H1 (cell line): ENCODE measurements at regions not wholly inside any gene's neighbourhood (a gene's known extent, or its start where the extent isn't known, plus 50 kb on each side); places are given as distances from the start of the nearest gene placed in this dataset.

Experiments used
- CTCF ChIA-PET: fragments of 300-600 bp; sonication (Branson Sonifier 250); formaldehyde crosslinking; loops from one replicate; lab custom pipeline; 2021; ENCODE audit not compliant: partially characterized antibody; lab: Charles Lee
- POLR2A ChIA-PET: fragments of 300-600 bp; sonication (Branson Sonifier 250); formaldehyde crosslinking; loops from one replicate; lab custom pipeline; 2021; ENCODE audit warnings: inconsistent platforms; ENCODE audit not compliant: partially characterized antibody; lab: Charles Lee
- DNase-seq, 2 experiments: peaks; one replicate each; pipeline versions ENCODE4 v3.0.0 to v3.0.0-alpha.2; 2010 to 2022; ENCODE audit warnings: low spot score in 2 of 2, low read depth in 1 of 2, mixed read lengths in 1 of 2
- FAIRE-seq: peaks from 2 replicates; lab custom pipeline; 2011; peaks lifted over from hg19 to GRCh38; lab: Jason Lieb, UNC
- H2AFZ ChIP-seq: 2 replicates; pipeline ENCODE4 v1.8.1; 2012; ENCODE audit warnings: low read length, inconsistent platforms
- H2AK5ac ChIP-seq: 2 replicates; pipeline ENCODE4 v1.6.1; 2013; ENCODE audit warnings: low read depth, low read length
- H2BK120ac ChIP-seq: replicated peaks from 2 replicates; pipeline ENCODE3; 2013; ENCODE audit warnings: low read depth, low read length, inconsistent platforms
- H2BK12ac ChIP-seq: 2 replicates; pipeline ENCODE4 v1.6.1; 2013; ENCODE audit warnings: low read depth, low read length
- H2BK15ac ChIP-seq: 2 replicates; pipeline ENCODE4 v1.6.1; 2013; ENCODE audit warnings: low read length
- H2BK20ac ChIP-seq: 2 replicates; pipeline ENCODE4 v1.6.1; 2013; ENCODE audit warnings: low read length
- H2BK5ac ChIP-seq: 2 replicates; pipeline ENCODE4 v1.6.1; 2013; ENCODE audit warnings: low read depth, low read length
- H3K14ac ChIP-seq: 2 replicates; pipeline ENCODE4 v1.6.1; 2013; ENCODE audit warnings: inconsistent platforms; ENCODE audit not compliant: insufficient read length
- H3K18ac ChIP-seq: 2 replicates; pipeline ENCODE4 v1.6.1; 2013; ENCODE audit warnings: low read length; ENCODE audit errors: extremely low read depth
- H3K23ac ChIP-seq: 2 replicates; pipeline ENCODE4 v1.6.1; 2013; ENCODE audit warnings: inconsistent platforms; ENCODE audit not compliant: insufficient read length
- H3K23me2 ChIP-seq: 2 replicates; pipeline ENCODE4 v1.6.1; 2013; ENCODE audit warnings: low read depth, low read length
- H3K27ac ChIP-seq: 2 replicates; pipeline ENCODE4 v1.6.1; 2011; ENCODE audit warnings: low read depth, low read length, inconsistent platforms
- H3K27me3 ChIP-seq, 4 experiments: replicated peaks in 1 of 4; 1 replicate in 1 of 4; 2 replicates in 3 of 4; pipeline versions ENCODE4 v1.6.1 to v1.8.1; 2011 to 2013; ENCODE audit warnings: low read length in 3 of 4, mild to moderate bottlenecking in 3 of 4, inconsistent platforms in 2 of 4, mixed read lengths in 2 of 4, moderate library complexity in 1 of 4; ENCODE audit not compliant: control insufficient read depth in 3 of 4, insufficient read depth in 3 of 4; ENCODE audit errors: extremely low read depth in 1 of 4
- H3K36me3 ChIP-seq, 4 experiments: 2 replicates each; pipeline versions ENCODE4 v1.6.1 to v1.8.1; 2011 to 2013; ENCODE audit warnings: mild to moderate bottlenecking in 4 of 4, low read length in 3 of 4, moderate library complexity in 2 of 4, control low read depth in 1 of 4, inconsistent platforms in 1 of 4; ENCODE audit not compliant: insufficient read depth in 4 of 4, control insufficient read depth in 2 of 4
- H3K4ac ChIP-seq: replicated peaks from 2 replicates; pipeline ENCODE3; 2013; ENCODE audit warnings: low read length, low read depth, mixed read lengths, inconsistent platforms; ENCODE audit not compliant: insufficient read length
- H3K4me1 ChIP-seq, 4 experiments: replicated peaks in 1 of 4; 1 replicate in 1 of 4; 2 replicates in 3 of 4; pipeline versions ENCODE4 v1.6.1 to v1.8.1; 2011 to 2013; ENCODE audit warnings: low read length in 3 of 4, inconsistent platforms in 2 of 4, mixed read lengths in 1 of 4; ENCODE audit not compliant: insufficient read depth in 4 of 4, control insufficient read depth in 3 of 4
- H3K4me2 ChIP-seq, 2 experiments: 2 replicates each; pipeline versions ENCODE4 v1.6.1 to v1.8.1; 2011 to 2013; ENCODE audit warnings: low read depth in 2 of 2, low read length in 2 of 2, control low read depth in 1 of 2, inconsistent platforms in 1 of 2, mild to moderate bottlenecking in 1 of 2; ENCODE audit not compliant: insufficient read depth in 1 of 2
- H3K4me3 ChIP-seq, 4 experiments: fragments of 200-600, 300-600 bp in 1 of 4; sonication (generic), shearing (Covaris generic), sonication (Bioruptor Twin) in 1 of 4; 2 replicates each; pipeline versions ENCODE4 v1.5.1 to v1.8.1; 2011 to 2016; ENCODE audit warnings: low read length in 4 of 4, low read depth in 3 of 4, control low read depth in 2 of 4, inconsistent platforms in 2 of 4, mild to moderate bottlenecking in 2 of 4, mixed read lengths in 1 of 4, moderate library complexity in 1 of 4; ENCODE audit not compliant: insufficient read depth in 2 of 4; ENCODE audit errors: extremely low read depth in 1 of 4
- H3K56ac ChIP-seq: replicated peaks from 2 replicates; pipeline ENCODE3; 2013; ENCODE audit warnings: low read depth, mild to moderate bottlenecking, mixed read lengths, low read length, inconsistent platforms; ENCODE audit not compliant: insufficient read length
- H3K79me1 ChIP-seq: 2 replicates; pipeline ENCODE4 v1.6.1; 2013; ENCODE audit warnings: low read depth, low read length, control low read depth
- H3K79me2 ChIP-seq, 2 experiments: 2 replicates each; pipeline versions ENCODE4 v1.6.1 to v1.8.1; 2012 to 2013; ENCODE audit warnings: low read length in 2 of 2, mild to moderate bottlenecking in 2 of 2, inconsistent platforms in 1 of 2; ENCODE audit not compliant: insufficient read depth in 2 of 2, control insufficient read depth in 1 of 2
- H3K9ac ChIP-seq, 4 experiments: replicated peaks in 1 of 4; 1 replicate in 1 of 4; 2 replicates in 3 of 4; pipeline versions ENCODE4 v1.6.1 to v1.8.1; 2011 to 2013; ENCODE audit warnings: low read depth in 3 of 4, low read length in 3 of 4, control low read depth in 2 of 4, mild to moderate bottlenecking in 2 of 4, moderate library complexity in 2 of 4, inconsistent platforms in 1 of 4; ENCODE audit errors: extremely low read depth in 1 of 4
- H3K9me3 ChIP-seq, 2 experiments: 2 replicates each; pipeline versions ENCODE4 v1.6.1 to v1.8.1; 2012 to 2013; ENCODE audit warnings: mild to moderate bottlenecking in 2 of 2, moderate library complexity in 2 of 2, control low read depth in 1 of 2, inconsistent platforms in 1 of 2, low read depth in 1 of 2, low read length in 1 of 2, mixed read lengths in 1 of 2; ENCODE audit not compliant: insufficient read depth in 2 of 2
- H4K20me1 ChIP-seq, 2 experiments: replicated peaks in 1 of 2; 2 replicates each; pipeline versions ENCODE3 to v1.8.1; 2011 to 2013; ENCODE audit warnings: inconsistent platforms in 2 of 2, low read length in 2 of 2, mild to moderate bottlenecking in 1 of 2; ENCODE audit not compliant: insufficient read depth in 2 of 2, control insufficient read depth in 1 of 2
- H4K5ac ChIP-seq: 2 replicates; pipeline ENCODE4 v1.6.1; 2013; ENCODE audit warnings: low read length, low read depth, mixed read lengths, inconsistent platforms; ENCODE audit not compliant: insufficient read length
- H4K8ac ChIP-seq: 2 replicates; pipeline ENCODE4 v1.8.0; 2013; ENCODE audit warnings: mild to moderate bottlenecking, moderate library complexity, low read length, inconsistent platforms; ENCODE audit not compliant: insufficient read depth; ENCODE audit errors: extremely low read depth
- H4K91ac ChIP-seq: replicated peaks from 2 replicates; pipeline ENCODE3; 2013; ENCODE audit warnings: low read length, mixed read lengths, inconsistent platforms; ENCODE audit not compliant: insufficient read length
- HDAC6 ChIP-seq: IDR thresholded peaks from one replicate; pipeline ENCODE4 v1.7.1; 2012; ENCODE audit warnings: low read depth, mild to moderate bottlenecking, inconsistent platforms, low read length, moderate library complexity
- SP2 ChIP-seq: IDR thresholded peaks from 2 replicates; pipeline ENCODE4 v1.6.1; 2012; ENCODE audit warnings: mild to moderate bottlenecking, low read length, inconsistent platforms
- TCF12 ChIP-seq: IDR thresholded peaks from 2 replicates; pipeline ENCODE4 v1.6.1; 2011; ENCODE audit warnings: low read depth, mild to moderate bottlenecking, low read length
- TEAD4 ChIP-seq: IDR thresholded peaks from 2 replicates; pipeline ENCODE4 v1.6.1; 2012; ENCODE audit warnings: low read depth, low read length, inconsistent platforms, mixed read lengths
- WGBS, 2 experiments: shearing (Covaris generic) in 1 of 2; methylation state at CpG; one replicate each; pipeline versions ENCODE4 v1.1.6 to v1.1.7; 2013 to 2015; ENCODE audit warnings: low lambda C conversion rate in 2 of 2, mixed read lengths in 2 of 2, inconsistent platforms in 1 of 2, low coverage in 1 of 2, missing lambda C conversion rate in 1 of 2; ENCODE audit not compliant: insufficient replicate concordance in 2 of 2, insufficient coverage in 1 of 2, insufficient read length in 1 of 2; ENCODE audit errors: extremely low coverage in 1 of 2, missing lambda C conversion rate in 1 of 2; 5-methylcytosine and 5-hydroxymethylcytosine counted together

DNA sequence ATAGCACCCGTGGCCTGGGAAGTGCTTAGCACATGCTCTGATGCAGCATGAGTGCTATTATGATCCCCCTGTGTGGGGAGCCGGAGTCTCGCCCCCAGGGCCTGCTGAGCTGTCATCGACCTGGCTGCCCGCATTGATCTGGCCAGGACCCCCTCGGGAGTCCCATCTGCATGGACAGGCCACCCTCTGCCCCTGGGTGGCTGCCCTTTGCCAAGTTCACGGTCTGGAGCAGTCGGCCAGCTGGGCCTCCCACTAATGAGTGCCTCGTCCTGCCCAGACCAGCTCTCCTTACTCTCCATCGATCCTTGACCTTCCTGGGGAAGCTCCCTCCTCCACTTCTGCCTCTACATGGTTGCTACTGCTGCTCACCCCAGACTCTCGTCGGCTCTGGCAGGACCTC, 121.8 kb upstream of the RUNX3 start:
- H2BK120ac ChIP-seq = no peak overlapping the region
- no peak overlapping the region for H2AK5ac ChIP-seq
- H4K8ac ChIP-seq = no peak overlapping the region
- no peak overlapping the region for H2BK15ac ChIP-seq
- H3K36me3 ChIP-seq = no peaks in the 10 kb centered on the region
- CTCF ChIA-PET = interaction anchor here (1.0 to 4.5 kb wide), 2 partner anchors 14 to 167 kb away, joined by 3 to 39 read pairs; no protein-coding TSS in a partner anchor
- FAIRE-seq (no peak), DNase-seq (no peak)
- no peak overlapping the region for H2BK12ac ChIP-seq
- no peaks in the 10 kb centered on the region for H3K79me1 ChIP-seq
- WGBS, 2 experiments = 75% methylated on average over 12 of the region's 12 CpGs; no CpG with 5 or more reads in 1 of the 2 experiments
- no peaks in the 10 kb centered on the region for H3K79me2 ChIP-seq
- H3K4me2 ChIP-seq = no peak overlapping the region
- no peak overlapping the region for H3K14ac ChIP-seq
- H3K4ac ChIP-seq = no peak overlapping the region
- H3K56ac ChIP-seq = no peak overlapping the region
- H3K9ac ChIP-seq = no peak overlapping the region
- peaks cover 2% of the 10 kb centered on the region; the same call in 1 of the 2 replicates for H3K23me2 ChIP-seq
- H3K9me3 ChIP-seq = no peaks in the 10 kb centered on the region
- H3K23ac ChIP-seq = no peak overlapping the region
- no peak overlapping the region for H2BK5ac ChIP-seq
- H2BK20ac ChIP-seq = no peak overlapping the region
- POLR2A ChIA-PET = interaction anchor here (0.8 to 1.1 kb wide), 2 partner anchors 12 to 14 kb away, joined by 3 read pairs; no protein-coding TSS in a partner anchor
- H4K20me1 ChIP-seq = no peaks in the 10 kb centered on the region
- H3K4me3 ChIP-seq = no peak overlapping the region
- no peak overlapping the region for H4K5ac ChIP-seq
- H3K27me3 ChIP-seq = no peaks in the 10 kb centered on the region; a peak in 1 of 7 replicates
- peaks cover 0 to 12% (median 6%) of the 10 kb centered on the region in 4 experiments; a peak in 6 of 7 replicates for H3K4me1 ChIP-seq
- H3K27ac ChIP-seq = no peak overlapping the region
- H4K91ac ChIP-seq = no peak overlapping the region
- no peak overlapping the region for H2AFZ ChIP-seq
- no peak overlapping the region for H3K18ac ChIP-seq
- no peak for TF ChIP-seq TEAD4
- TF ChIP-seq SP2 = no peak
- no peak for TF ChIP-seq TCF12
- no peak for TF ChIP-seq HDAC6
